MM.1S (cell line): ENCODE measurements at regions not wholly inside any gene's neighbourhood (a gene's known extent, or its start where the extent isn't known, plus 50 kb on each side); places are given as distances from the start of the nearest gene placed in this dataset.

Experiments
- EZH2 ChIP-seq: fragments of 300-600 bp; sonication (generic); optimal IDR thresholded peaks from 2 replicates; pipeline ENCODE3; 2017; ENCODE audit warnings: low read depth, mild to moderate bottlenecking, antibody characterized with exemption, low read length, mixed read lengths
- TF ChIP-seq, protein P1 (sequence below): fragments of 300-600 bp; sonication (generic); IDR thresholded peaks from 2 replicates; pipeline ENCODE4 v1.5.1; 2016; ENCODE audit warnings: antibody characterized with exemption, low read length, mixed read lengths

DNA sequence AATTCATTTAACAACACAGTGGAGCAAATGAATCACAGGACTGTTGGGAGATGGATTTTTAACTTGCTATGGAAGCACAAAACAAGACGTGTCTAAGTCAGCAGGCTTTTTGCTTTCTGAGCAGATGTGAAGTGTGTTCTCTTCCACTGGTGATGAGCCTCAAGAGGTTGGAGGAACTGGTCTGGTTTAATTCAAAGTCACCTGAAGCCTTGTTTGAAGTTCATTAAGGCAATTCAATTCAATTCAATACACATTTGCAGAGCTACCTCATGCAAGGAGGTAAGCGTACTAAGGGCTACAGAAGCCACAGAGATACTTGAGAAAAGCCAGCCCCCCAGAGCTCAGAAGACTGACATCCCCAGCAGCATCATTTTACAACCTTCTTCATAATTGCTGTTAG, 68.4 kb upstream of the PALS2 start:
- TF ChIP-seq, protein P1, sequence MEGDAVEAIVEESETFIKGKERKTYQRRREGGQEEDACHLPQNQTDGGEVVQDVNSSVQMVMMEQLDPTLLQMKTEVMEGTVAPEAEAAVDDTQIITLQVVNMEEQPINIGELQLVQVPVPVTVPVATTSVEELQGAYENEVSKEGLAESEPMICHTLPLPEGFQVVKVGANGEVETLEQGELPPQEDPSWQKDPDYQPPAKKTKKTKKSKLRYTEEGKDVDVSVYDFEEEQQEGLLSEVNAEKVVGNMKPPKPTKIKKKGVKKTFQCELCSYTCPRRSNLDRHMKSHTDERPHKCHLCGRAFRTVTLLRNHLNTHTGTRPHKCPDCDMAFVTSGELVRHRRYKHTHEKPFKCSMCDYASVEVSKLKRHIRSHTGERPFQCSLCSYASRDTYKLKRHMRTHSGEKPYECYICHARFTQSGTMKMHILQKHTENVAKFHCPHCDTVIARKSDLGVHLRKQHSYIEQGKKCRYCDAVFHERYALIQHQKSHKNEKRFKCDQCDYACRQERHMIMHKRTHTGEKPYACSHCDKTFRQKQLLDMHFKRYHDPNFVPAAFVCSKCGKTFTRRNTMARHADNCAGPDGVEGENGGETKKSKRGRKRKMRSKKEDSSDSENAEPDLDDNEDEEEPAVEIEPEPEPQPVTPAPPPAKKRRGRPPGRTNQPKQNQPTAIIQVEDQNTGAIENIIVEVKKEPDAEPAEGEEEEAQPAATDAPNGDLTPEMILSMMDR, result no peak
- TF ChIP-seq EZH2, result no peak
